GM13976 (cell line): ENCODE measurements at regions not wholly inside any gene's neighbourhood (a gene's known extent, or its start where the extent isn't known, plus 50 kb on each side); places are given as distances from the start of the nearest gene placed in this dataset.

Experiments
- DNase-seq: peaks from one replicate; pipeline ENCODE4 v3.0.0; 2012; ENCODE audit warnings: low spot score
- in situ Hi-C: fragments of 300-500 bp; cut with MboI; formaldehyde crosslinking; loops from one replicate; pipeline ENCODE4 v1.12.0; 2022; ENCODE audit warnings: low sequenced_read_pairs, mixed read lengths, inconsistent platforms; ENCODE audit not compliant: unreplicated experiment
- TF ChIP-seq, protein P1 (sequence below): IDR thresholded peaks from 2 replicates; pipeline ENCODE4 v1.5.1; 2012; ENCODE audit warnings: borderline replicate concordance, mild to moderate bottlenecking; ENCODE audit not compliant: insufficient read depth; ENCODE audit errors: extremely low read depth, missing control alignments, control extremely low read depth

DNA sequence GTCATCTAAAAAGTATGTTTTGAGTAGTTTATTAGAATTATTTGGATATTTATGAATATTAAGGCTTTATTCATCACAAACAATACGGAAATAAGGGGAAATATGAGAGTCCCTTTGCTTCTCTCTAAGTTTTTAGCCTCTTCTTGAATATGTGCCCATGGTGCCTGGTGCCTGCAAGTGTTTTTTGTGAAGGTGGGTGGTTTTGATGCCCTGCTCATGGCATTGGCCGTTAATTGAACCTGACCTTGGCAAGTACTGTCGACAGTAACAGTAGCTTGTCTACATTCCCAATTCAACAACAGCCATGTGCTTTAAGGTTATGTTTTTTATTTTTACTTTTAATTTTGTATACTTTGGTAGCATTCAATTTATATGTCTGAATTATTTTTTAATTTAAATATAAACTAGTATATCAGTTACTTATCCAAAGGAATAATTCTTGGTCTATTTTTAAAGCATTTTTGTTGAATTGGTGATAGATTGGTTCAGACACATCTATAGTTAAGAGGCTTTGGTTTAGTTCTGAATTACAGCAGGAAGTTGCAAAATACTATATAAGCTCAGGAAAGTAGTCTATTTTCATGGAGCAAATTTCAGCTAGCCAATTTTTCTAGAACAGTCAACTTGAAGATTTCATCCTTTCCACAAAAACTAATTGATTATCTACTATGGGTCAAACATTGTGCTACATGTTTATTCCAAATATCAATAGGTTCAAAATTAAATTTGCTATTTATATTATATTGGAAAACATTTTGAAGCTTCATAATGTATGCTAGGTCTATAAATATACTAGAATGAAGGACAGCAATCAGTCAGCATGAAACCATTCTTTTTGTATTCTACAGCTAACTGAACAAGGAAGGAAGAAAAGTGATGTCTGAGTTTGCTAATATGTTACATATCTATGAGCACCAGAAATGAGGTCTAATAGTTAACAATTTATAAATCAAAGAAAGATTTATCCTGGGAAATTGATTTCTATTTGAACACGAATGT lies 184.4 kb downstream of the MRPL39 start:
- no peak for DNase-seq
- TF ChIP-seq, protein P1, sequence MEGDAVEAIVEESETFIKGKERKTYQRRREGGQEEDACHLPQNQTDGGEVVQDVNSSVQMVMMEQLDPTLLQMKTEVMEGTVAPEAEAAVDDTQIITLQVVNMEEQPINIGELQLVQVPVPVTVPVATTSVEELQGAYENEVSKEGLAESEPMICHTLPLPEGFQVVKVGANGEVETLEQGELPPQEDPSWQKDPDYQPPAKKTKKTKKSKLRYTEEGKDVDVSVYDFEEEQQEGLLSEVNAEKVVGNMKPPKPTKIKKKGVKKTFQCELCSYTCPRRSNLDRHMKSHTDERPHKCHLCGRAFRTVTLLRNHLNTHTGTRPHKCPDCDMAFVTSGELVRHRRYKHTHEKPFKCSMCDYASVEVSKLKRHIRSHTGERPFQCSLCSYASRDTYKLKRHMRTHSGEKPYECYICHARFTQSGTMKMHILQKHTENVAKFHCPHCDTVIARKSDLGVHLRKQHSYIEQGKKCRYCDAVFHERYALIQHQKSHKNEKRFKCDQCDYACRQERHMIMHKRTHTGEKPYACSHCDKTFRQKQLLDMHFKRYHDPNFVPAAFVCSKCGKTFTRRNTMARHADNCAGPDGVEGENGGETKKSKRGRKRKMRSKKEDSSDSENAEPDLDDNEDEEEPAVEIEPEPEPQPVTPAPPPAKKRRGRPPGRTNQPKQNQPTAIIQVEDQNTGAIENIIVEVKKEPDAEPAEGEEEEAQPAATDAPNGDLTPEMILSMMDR, result no peak
- in situ Hi-C loops, result loop anchor here (5.0 to 10.0 kb wide), 3 partner anchors 39 to 139 kb away; no protein-coding TSS in a partner anchor

DNA sequence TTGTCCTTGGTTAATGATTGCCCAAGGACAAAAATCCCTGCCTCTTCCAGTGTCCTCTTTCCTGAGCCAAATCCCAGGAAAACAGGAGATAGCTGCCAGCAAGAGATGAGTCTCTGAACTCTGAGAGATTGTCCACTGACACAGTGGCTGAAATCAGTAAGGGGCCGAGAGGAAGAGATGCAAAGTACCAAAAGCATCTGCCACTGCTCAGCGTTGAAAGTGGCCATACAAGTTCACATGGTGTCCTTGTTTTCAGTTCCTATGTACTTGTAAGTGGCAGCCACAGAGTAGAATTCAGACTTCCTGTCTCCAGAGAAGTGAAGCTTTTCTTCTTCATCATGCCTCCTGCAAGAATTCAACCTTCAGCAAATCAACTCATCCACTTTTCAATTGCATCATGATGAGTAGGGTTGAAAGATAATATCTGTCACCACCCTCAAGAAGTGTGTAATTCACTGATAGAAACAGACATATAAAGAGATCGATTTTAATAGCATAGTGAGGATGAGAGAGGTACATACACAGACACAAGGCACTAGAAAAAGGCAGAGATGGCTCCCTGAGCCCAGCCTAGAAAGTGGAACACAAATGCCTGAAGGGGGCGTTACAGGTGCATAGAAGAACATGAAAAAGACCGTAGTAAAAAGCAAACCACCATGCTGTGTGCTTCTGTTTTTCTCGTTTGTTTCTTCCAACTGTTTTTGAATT lies 185.8 kb downstream of the MRPL39 start:
- in situ Hi-C loops, result loop anchor here (5.0 to 10.0 kb wide), 3 partner anchors 41 to 141 kb away; no protein-coding TSS in a partner anchor
- no peak for DNase-seq
- TF ChIP-seq, protein P1, result peak; percentile 52

DNA sequence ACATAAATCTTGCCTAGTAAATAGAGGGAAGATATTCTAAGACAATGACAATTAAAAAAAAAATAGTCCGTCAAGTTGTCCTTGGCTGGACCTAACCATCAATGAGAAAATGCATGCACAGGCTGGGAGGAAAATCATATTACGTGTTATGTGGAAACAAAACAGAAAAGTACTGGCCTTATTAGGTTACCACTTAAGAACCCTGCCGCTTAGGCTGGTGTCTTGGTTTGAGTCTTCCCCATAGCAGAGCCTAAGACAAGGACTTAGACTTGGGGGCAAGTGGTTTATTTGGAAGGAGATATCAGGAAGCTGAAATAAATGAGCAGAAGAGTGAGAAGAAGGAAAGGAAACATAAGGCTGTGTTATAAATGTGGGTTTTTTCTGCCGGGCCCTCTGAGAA lies 186.4 kb downstream of the MRPL39 start:
- TF ChIP-seq, protein P1, result no peak
- in situ Hi-C loops, result loop anchor here (5.0 to 10.0 kb wide), 3 partner anchors 41 to 141 kb away; no protein-coding TSS in a partner anchor

DNA sequence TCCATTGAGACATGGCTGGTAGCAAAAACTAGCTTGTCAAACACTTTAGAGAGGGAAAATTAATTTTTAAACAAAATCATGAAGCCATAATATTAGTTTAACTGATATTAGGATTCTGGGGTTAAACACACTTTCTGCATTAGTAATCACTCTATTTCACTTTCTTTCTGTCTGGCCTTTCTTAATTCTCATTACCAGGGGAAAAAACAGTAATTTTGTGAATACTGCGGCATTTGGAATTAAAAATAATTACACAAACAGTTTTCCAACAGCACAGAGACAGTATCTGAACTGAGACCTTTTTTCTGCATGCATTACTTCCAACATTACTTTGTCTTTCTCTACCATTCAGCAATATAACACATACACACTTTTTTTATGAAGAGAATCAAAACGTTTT lies 190.6 kb downstream of the MRPL39 start:
- no peak for DNase-seq
- TF ChIP-seq, protein P1, result no peak
- in situ Hi-C loops, result no loop called here

More for the DNA sequence above, 186.4 kb downstream of the MRPL39 start:
- no peak for DNase-seq

DNA sequence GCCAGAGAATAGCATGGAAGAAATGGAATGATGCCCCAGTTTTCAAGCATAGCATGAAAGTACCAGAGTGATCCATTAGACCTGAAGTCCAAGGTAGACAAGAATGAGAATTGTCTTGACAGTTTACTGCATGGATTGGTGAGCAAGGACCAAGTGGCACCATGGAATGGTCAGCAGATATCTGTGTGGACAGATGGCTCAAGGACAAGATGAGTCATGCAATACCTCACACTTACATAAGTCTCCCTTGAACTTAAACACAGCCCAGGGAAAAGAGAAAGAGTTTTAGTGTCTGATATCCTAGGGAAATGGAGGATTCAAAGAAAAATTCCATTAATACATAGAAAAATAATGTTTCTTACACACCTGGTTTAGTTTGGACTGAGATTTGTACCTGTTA lies 195.2 kb downstream of the MRPL39 start:
- in situ Hi-C loops, result no loop called here
- no peak for DNase-seq
- TF ChIP-seq, protein P1, result no peak

DNA sequence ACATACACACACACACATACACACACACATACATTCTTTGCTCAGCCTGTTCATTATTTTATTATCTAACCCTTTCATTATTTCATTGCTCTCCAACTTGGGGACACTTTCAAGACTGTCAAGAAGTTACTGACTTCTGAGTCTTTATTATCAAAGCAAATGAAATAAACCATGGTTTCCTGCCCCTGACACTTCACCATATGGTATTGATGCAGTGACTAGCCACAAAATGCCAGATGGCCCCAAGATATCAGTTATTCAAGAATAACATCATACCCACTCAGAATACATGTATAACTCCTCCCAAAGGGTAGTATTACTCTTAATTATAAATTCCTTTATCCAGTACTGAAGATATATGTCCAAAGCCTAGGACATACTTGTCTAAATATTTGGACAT lies 197.3 kb downstream of the MRPL39 start:
- in situ Hi-C loops, result no loop called here
- no peak for DNase-seq
- TF ChIP-seq, protein P1, result no peak
